ENCODE measurements at regions not wholly inside any gene's neighbourhood (a gene's known extent, or its start where the extent isn't known, plus 50 kb on each side); places are given as distances from the start of the nearest gene placed in this dataset.

- TF ChIP-seq CTCF (IDR thresholded peaks at IDR 0.05): no peak
- TF ChIP-seq POLR2A (IDR thresholded peaks at IDR 0.05): no peak
Observed at GRCh38 chr5:52469835-52470234, 317.9 kb upstream of the ITGA1 start.
